8988T (cell line): ENCODE measurements at regions not wholly inside any gene's neighbourhood (a gene's known extent, or its start where the extent isn't known, plus 50 kb on each side); places are given as distances from the start of the nearest gene placed in this dataset.
"Not testable (repeated sequence)": the region's sequence is repeated elsewhere in the genome, so short reads cannot be mapped to it uniquely, and the experiment has no call there.

ENCODE experiments used
- DNase-seq: peaks from one replicate; pipeline ENCODE4 v3.0.0; 2011

DNA sequence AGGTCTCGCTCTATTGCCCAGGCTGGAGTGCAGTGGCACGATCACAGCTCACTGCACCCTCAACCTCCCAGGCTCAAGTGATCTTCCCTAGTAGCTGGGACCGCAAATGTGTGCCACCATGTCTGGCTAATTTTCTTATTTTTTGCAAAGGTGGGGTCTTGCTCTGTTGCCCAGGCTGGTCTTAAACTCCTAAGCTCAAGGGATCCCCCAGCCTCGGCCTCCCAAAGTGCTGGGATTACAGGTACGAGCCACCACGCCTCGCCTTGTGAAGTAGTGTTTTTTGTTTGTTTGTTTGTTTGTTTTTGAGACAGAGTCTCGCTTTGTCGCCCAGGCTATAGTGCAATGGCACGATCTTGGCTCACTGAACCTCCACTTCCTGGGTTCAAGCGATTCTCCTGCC lies 125.5 kb downstream of the HAUS1 start:
- not testable (repeated sequence) for DNase-seq

- DNase-seq, result no peak
These were observed 132.0 kb downstream of the HAUS1 start for GRCh38 chr18:46236156-46236555.

DNA sequence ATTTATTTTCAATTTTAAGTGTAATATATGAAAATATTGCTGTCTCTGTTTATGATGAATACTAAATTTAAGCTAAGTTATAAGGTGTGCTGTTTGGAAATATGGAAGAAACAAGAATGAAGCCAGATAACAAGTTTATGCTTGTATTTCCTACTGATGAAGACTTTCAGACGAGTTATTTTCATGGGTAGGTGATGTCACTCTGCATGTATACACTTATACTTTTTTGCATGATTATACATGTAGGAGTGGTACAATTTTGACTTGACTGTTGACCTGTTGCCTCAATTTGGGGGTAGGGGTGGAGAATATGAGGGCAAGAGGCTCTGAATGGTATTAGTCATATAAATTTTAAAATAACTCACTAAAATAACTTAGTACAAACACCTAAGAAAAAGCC lies 133.7 kb downstream of the HAUS1 start:
- DNase-seq, result no peak

- DNase-seq, result no peak
These were observed 135.4 kb downstream of the HAUS1 start for GRCh38 chr18:46239549-46239948.

GRCh38 chr18:46239998-46240397 lies 135.8 kb downstream of the HAUS1 start:
- no peak for DNase-seq

DNA sequence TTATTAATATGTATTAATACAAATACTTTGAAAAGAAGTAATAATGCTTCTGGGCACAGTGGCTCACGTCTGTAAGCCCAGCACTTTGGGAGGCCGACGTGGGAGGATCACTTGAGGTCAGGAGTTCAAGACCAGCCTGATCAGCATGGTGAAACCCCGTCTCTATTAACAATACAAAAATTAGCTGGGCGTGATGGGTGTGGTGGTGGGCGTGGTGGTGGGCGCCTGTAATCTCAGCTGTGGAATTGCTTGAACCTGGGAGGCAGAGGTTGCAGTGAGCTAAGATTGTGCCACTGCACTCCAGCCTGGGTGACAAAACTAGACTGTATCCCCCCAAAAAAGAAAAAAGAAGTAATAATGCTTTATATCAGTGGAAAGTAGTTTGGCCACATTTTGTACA lies 137.2 kb downstream of the HAUS1 start:
- DNase-seq, result not testable (repeated sequence)

DNA sequence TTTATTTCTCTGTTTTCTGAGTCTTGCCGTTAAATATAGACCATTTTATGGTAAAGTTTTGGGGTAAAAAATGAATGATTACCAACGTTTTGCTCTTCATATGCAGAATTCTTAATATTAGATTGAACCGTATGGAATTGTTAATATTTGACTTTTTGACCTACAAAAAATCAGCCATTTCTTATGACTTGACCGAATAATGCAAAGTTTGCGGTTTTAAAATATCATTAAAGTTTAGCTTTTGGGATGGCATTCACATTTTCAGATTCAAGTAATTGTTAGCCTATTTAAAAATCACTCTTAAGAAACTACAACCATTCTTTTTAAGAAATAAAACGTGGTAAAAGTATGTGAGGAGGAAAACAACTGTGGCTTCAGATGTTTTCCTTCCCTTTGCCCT lies 138.0 kb downstream of the HAUS1 start:
- no peak for DNase-seq

- no peak for DNase-seq
These were observed 138.9 kb downstream of the HAUS1 start for GRCh38 chr18:46243095-46243494.

GRCh38 chr18:46243673-46244072 lies 139.5 kb downstream of the HAUS1 start:
- no peak for DNase-seq

DNA sequence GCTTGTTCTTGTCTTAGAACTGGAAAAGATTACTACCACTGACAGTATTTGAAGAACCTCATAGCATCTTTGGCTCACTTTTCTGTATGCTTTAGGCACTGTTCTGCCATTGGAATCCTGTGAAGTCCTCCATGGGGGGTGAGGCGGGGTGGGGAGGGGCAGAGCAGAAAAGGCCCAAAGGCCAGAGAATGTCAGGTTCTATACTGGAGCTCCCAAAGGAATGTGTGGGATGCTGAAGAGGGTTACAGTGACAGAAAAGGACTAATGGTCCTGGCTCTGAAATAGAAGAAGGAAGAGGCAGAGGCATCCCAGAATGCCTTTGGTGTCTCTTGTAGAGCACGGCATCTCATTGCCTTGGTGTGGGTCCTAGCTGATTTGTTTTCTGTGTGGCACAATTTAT lies 141.9 kb downstream of the HAUS1 start:
- DNase-seq, result no peak

DNA sequence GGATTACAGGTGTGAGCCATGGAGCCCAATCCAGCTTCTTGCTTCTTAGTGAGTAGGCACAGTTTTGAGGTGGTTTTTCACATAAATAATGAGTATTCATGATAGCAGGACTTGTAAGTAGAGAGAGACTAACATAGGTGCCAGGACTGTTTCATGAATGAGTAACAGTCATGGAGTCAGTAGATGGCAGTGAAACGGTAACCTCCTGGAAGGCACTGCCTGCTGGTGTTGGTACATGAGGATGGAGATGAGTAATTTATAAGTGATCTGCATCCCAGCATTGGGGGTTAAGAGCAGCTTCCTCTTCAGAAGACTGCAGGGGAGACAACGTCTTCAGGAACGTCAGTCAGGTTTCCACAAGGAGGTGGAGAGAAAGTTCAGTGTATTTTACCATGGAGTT lies 143.8 kb downstream of the HAUS1 start:
- no peak for DNase-seq

DNA sequence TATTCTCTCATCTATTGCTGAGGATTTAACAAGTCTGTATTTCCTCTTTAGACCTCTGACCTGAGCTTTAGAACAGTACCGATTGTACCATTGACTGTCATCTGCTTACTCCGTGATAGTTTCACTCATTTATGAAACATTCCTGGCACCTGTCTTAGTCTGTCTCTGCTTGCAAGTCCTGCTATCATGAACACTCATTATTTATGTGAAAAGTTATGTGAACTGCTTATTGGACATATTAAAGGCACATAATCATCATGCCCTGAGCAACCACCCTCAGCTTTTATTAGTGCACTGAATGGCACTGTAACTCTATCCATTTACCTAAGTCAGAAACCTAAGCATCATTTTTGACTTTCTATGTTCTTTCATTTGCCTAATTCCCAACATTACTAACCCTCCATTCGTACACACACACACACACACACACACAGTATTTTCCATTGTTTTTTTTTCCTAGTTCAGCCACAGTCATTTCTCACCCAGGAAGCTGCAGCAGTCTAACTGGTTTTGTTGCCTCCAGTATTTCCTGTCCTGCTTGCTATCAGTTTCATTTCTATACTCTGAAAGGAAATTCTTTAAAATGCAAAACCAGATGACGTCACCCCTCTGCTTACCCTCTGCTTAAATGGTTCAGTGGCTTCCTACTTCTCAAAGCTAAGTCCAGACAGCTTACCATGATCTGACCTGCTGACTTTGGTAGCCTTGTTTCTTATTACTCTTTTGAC lies 146.1 kb downstream of the HAUS1 start:
- DNase-seq, result no peak

DNA sequence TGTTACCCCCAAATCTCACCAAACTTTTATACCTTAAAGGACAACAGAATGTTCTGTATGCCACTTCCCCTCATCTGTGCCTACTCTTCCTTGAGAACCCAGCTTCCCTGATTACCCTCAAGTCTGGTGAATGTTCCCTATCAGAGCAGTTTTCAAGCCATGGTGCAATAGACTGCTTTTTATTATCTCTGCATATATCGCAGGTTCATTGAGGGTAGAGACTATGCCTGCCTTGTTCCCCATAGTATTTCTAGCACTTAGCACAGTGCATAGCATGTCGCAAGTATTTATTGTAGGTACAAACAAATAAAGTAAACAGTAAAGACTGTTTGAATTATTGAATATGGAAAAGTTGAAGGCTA lies 146.6 kb downstream of the HAUS1 start:
- DNase-seq, result no peak

DNA sequence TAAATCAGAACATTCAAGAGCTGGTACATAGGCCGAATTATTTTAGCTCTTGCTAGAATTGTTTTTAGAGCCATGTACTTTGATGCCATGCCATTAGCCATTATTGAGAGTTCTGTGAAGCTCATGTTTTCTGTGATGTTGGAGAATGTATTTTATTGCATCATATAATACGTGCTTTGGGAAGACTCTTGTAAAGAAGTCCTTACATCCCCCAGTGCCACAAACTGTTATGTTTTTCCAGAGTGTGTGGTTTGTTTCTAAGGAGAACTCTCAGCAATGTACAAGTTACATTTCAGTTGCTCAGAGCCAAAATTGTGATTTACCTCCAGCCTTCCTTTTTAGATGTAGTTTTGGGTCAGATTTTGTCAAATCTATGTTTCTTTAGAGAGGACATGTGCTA lies 148.6 kb downstream of the HAUS1 start:
- DNase-seq, result no peak

DNA sequence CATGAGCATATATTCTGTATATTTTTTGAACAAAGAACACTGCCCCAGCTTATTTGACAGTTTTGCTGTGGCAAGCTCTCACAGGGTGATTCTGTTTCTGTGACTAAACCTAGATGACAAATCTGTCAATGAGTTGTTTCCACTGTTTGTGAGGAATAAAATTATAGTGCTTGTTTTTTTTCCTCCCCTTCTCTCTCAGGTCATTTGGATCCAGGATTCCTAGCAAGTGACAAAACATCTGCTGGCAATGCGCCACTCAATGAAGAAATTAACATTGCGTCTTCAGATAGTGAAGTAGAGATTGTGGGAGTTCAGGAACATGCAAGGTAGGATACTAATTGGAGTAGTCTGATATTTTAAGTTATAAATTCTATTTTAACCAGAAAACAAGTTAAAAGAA lies 149.3 kb downstream of the HAUS1 start:
- no peak for DNase-seq

DNA sequence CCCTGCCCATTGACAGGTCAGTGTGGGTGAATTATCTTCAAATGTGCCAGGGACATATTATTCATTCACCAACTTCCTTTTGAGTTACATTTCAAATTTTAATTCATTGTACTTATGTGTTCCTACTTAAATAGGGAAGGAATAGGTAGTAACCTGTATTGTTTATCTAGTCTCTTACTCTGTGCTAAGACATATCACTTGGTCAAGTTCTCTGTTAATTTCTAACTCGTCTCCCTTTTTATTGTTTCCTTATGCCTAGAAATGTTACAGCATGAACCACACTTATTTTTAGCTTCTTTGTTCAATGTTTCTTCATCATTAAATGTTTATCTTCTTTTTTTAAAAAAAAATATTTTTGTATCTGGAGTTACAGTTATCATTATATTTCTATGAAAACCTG lies 151.9 kb downstream of the HAUS1 start:
- DNase-seq, result no peak

DNA sequence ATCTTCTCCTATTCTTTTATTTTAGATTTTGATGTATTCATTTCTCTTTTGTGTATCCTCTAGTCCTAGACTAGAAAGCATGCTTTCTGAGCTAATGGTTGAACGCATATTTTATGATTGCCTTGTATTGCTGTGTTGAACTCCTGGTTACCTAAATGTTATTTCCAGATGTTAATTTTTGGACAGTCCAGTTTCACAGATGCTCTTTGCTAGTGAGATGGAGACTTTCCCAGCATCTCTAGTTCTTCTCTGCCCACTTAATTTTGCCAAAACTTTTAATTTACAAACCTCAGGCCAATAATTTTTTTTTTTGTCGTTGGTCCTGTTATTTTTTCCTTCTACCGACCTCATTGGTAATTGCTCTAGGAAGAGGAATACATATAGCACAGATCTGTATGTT lies 153.2 kb downstream of the HAUS1 start:
- no peak for DNase-seq

GRCh38 chr18:46260016-46260878 lies 156.1 kb downstream of the HAUS1 start:
- no peak for DNase-seq

DNA sequence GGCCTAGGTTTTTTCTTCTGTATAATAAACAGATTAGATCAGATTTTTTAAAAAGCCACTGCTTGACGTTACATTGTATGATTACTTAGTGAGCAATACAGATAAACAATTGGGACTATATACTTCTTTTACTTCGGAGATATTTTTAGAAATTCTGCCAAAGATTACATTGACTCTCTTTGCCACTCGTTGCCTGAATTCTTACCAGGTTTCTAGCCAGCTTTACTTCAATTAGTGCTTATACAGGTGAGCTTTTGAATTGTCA lies 156.6 kb downstream of the HAUS1 start:
- DNase-seq, result no peak

GRCh38 chr18:46261799-46262198 lies 157.6 kb downstream of the HAUS1 start:
- DNase-seq, result no peak

- no peak for DNase-seq
These were observed 158.7 kb downstream of the HAUS1 start for GRCh38 chr18:46262856-46263255.

GRCh38 chr18:46264255-46264654 lies 160.1 kb downstream of the HAUS1 start:
- no peak for DNase-seq

GRCh38 chr18:46265196-46266156 lies 161.3 kb downstream of the HAUS1 start:
- DNase-seq, result no peak

GRCh38 chr18:46266473-46266872 lies 162.3 kb downstream of the HAUS1 start:
- DNase-seq, result no peak
